ENCODE measurements at regions not wholly inside any gene's neighbourhood (a gene's known extent, or its start where the extent isn't known, plus 50 kb on each side); places are given as distances from the start of the nearest gene placed in this dataset.

GRCh38 chr6:6975459-6976111 lies 132.2 kb upstream of the RREB1 start:
- no peak for DNase-seq (ENCODE audit: extremely low spot score)
- CTCF ChIA-PET, result interaction anchor here (0.9 to 1.2 kb wide), 2 partner anchors 10 to 11 kb away, joined by 3 read pairs; no protein-coding TSS in a partner anchor

GRCh38 chr6:6976193-6976592 lies 131.6 kb upstream of the RREB1 start:
- ChIA-PET POLR2A (no interaction called here), CTCF (interaction anchor here (0.9 to 1.2 kb wide), 2 partner anchors 11 kb away, joined by 3 read pairs; no protein-coding TSS in a partner anchor)
- DNase-seq (ENCODE audit: extremely low spot score), result no peak
- TF ChIP-seq CTCF (IDR thresholded peaks at IDR 0.05; ENCODE audit: control extremely low read depth, extremely low read depth, low read depth, missing control alignments), result no peak

More at GRCh38 chr6:6975459-6976111, 132.2 kb upstream of the RREB1 start:
- no peak for TF ChIP-seq CTCF (IDR thresholded peaks at IDR 0.05; ENCODE audit: control extremely low read depth, extremely low read depth, low read depth, missing control alignments)
- POLR2A ChIA-PET, result no interaction called here

- DNase-seq (ENCODE audit: extremely low spot score), result no peak
- POLR2A ChIA-PET, result no interaction called here
- CTCF ChIA-PET, result interaction anchor here (0.6 to 2.6 kb wide), 4 partner anchors 13 to 80 kb away, joined by 3 to 8 read pairs (median 4); no protein-coding TSS in a partner anchor
- no peak for TF ChIP-seq CTCF (IDR thresholded peaks at IDR 0.05; ENCODE audit: control extremely low read depth, extremely low read depth, low read depth, missing control alignments)
These were observed 129.0 kb upstream of the RREB1 start for GRCh38 chr6:6978731-6979130.

- DNase-seq (ENCODE audit: extremely low spot score), result no peak
- TF ChIP-seq CTCF (IDR thresholded peaks at IDR 0.05; ENCODE audit: control extremely low read depth, extremely low read depth, low read depth, missing control alignments), result no peak
- CTCF ChIA-PET, result interaction anchor here (2.6 kb wide), 1 partner anchor 11 kb away, joined by 8 read pairs; no protein-coding TSS in a partner anchor
- POLR2A ChIA-PET, result no interaction called here
These were observed 126.7 kb upstream of the RREB1 start for GRCh38 chr6:6980999-6981597.

- no peak for DNase-seq (ENCODE audit: extremely low spot score)
- CTCF ChIA-PET, result interaction anchor here (1.0 kb wide), 1 partner anchor 9 kb away, joined by 3 read pairs; no protein-coding TSS in a partner anchor
- POLR2A ChIA-PET, result no interaction called here
- no peak for TF ChIP-seq CTCF (IDR thresholded peaks at IDR 0.05; ENCODE audit: control extremely low read depth, extremely low read depth, low read depth, missing control alignments)
These were observed 126.0 kb upstream of the RREB1 start for GRCh38 chr6:6981681-6982322.

- TF ChIP-seq CTCF (IDR thresholded peaks at IDR 0.05; ENCODE audit: control extremely low read depth, extremely low read depth, low read depth, missing control alignments), result no peak
- POLR2A ChIA-PET, result no interaction called here
- no peak for DNase-seq (ENCODE audit: extremely low spot score)
- CTCF ChIA-PET, result interaction anchor here (0.7 to 1.0 kb wide), 2 partner anchors 8 to 24 kb away, joined by 3 read pairs; no protein-coding TSS in a partner anchor
These were observed 125.1 kb upstream of the RREB1 start for GRCh38 chr6:6982663-6983062.
